Cardiac fibroblast (primary cell): ENCODE measurements at regions not wholly inside any gene's neighbourhood (a gene's known extent, or its start where the extent isn't known, plus 50 kb on each side); places are given as distances from the start of the nearest gene placed in this dataset.

Experiments
- DNase-seq, 2 donors: peaks; one replicate each; pipeline versions ENCODE4 v3.0.0 to v3.0.0-alpha.2; 2010; ENCODE audit warnings: low read depth in 2 of 2
- H3K4me3 ChIP-seq, 2 donors: replicated peaks in 1 of 2; 1 replicate in 1 of 2; 2 replicates in 1 of 2; pipeline ENCODE4 v1.5.1; 2011; ENCODE audit warnings: low read depth in 2 of 2, low read length in 2 of 2, mild to moderate bottlenecking in 2 of 2, moderate library complexity in 1 of 2
- CTCF ChIP-seq: IDR thresholded peaks from one replicate; pipeline ENCODE4 v1.5.1; 2011; ENCODE audit warnings: low read depth, mild to moderate bottlenecking, low read length, inconsistent platforms

- no peak for DNase-seq
- no peak overlapping the region for H3K4me3 ChIP-seq
- TF ChIP-seq CTCF = no peak
Measured at GRCh38 chr15:79529157-79529785, 97.1 kb downstream of the MINAR1 start.

GRCh38 chr15:79535536-79535935 lies 103.4 kb downstream of the MINAR1 start:
- H3K4me3 ChIP-seq = no peak overlapping the region
- TF ChIP-seq CTCF = no peak
- DNase-seq = no peak

- no peak for TF ChIP-seq CTCF
- DNase-seq = no peak
- no peak overlapping the region for H3K4me3 ChIP-seq
Measured at GRCh38 chr15:79538527-79538926, 106.4 kb downstream of the MINAR1 start.

GRCh38 chr15:79539401-79539800 lies 107.3 kb downstream of the MINAR1 start:
- no peak for TF ChIP-seq CTCF
- peak in 1 of 2 donors; percentile 4 for DNase-seq
- H3K4me3 ChIP-seq = no peak overlapping the region

- no peak for DNase-seq
- TF ChIP-seq CTCF = no peak
Measured at GRCh38 chr15:79540551-79540950, 108.4 kb downstream of the MINAR1 start.

GRCh38 chr15:79541196-79541595 lies 109.1 kb downstream of the MINAR1 start:
- no peak overlapping the region for H3K4me3 ChIP-seq
- no peak for TF ChIP-seq CTCF
- no peak for DNase-seq

More at GRCh38 chr15:79540551-79540950, 108.4 kb downstream of the MINAR1 start:
- no peak overlapping the region for H3K4me3 ChIP-seq

GRCh38 chr15:79543097-79543496 lies 111.0 kb downstream of the MINAR1 start:
- no peak overlapping the region for H3K4me3 ChIP-seq
- TF ChIP-seq CTCF = no peak
- no peak for DNase-seq
